Activated CD4-positive, CD25-positive, alpha-beta regulatory T cell (primary cell): ENCODE measurements at regions not wholly inside any gene's neighbourhood (a gene's known extent, or its start where the extent isn't known, plus 50 kb on each side); places are given as distances from the start of the nearest gene placed in this dataset.
"Not testable (repeated sequence)": the region's sequence is repeated elsewhere in the genome, so short reads cannot be mapped to it uniquely, and the experiment has no call there.

Source experiments
- DNase-seq, 4 experiments: peaks; one replicate each; lab custom pipeline; 2025; lab: John Stamatoyannopoulos, UW

DNA sequence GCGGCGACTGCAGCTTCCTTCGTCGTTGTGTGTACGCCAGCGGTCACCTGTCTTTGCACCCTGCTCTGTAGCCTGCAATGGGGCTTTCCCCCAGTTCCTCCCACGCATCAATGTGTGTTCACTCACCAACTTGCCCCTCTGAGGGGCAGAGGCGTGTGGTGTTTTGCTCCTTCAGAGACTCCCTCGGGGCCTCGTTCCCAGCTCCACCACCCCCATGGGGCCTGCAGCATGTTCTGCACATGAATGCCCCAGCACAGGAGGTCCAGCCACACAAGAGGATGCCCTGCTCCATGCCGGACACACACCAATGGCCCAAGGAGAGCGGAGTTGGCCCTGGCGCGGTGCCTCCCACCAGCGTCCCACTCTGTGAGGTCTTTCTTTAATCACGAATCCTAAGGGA is 196.8 kb downstream of the BANP start:
- not testable (repeated sequence) for DNase-seq

DNA sequence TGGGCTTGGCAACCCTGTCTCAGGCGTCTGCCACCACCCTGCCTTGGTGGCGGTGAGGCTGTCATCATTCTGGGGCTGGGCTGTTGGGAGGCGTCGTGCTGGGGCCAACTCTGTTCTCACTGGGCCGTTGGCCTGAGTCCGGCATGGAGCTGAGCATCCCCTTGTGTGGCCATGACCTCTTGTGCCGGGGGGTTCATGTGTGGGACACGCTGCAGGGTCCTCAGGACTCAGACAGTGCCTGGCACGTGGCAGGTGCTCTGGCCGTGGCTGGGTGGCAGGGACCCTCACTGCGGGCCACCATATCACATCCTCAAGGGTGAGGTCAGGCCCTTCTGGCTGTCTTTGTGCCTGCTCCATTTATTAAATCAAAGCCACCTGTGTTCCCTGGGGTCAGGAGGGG is 197.4 kb downstream of the BANP start:
- DNase-seq, result not testable (repeated sequence)

- DNase-seq, result not testable (repeated sequence)
These were observed 197.9 kb downstream of the BANP start for GRCh38 chr16:88149158-88149603.

- not testable (repeated sequence) for DNase-seq
These were observed 198.4 kb downstream of the BANP start for GRCh38 chr16:88149663-88150062.

DNA sequence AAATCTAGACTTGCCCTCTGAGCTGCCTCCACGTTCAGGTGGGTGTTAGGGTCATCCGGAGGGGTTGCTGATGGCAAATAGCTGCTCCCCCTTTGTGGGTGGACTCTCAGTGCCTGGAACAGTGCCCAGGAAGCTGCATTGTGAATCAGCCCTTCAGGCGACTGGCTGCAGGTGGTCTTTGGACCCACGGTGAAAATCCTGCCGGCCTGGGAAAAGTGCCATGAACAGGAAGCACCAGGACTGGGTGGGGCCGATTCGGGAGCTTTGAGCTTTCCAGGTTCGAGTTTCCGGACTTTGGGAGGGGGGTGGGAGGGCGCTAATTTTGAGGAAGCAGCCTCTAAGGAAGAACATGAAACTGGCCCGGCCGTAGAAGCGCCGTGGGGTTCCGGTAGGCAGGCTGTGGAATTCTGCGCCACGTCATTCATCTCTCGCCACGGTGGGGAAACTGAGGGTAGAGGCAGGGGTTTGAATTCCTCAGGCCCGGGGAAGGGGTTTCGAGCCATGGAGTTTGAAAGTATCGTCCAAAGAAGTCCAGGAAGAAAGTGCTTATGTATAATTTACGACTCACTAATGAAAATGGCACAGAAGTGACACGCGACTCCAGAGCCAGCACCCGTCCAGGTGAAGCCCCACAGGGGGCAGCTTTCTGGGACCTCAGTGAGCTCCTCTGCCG is 199.4 kb downstream of the BANP start:
- DNase-seq, result not testable (repeated sequence)

DNA sequence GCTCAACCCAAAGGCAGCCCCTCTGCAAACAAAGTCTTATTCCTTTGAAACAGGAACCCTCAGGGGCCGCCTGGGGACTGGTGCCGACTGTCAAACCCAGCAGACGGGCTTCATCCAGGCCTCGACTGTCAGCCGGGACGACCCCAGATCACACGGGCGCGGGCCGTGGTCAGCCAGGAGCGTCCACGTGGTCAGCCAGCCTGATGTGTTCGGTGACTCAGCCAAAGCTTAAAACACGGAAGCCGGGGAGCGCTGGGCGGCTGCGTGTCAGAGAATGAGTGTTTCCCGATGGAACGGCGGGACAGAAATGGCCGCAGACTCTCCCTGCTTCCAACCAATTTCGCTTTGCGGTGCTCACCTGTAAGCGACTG is 199.9 kb downstream of the BANP start:
- DNase-seq, result not testable (repeated sequence)

- DNase-seq, result not testable (repeated sequence)
These were observed 200.9 kb downstream of the BANP start for GRCh38 chr16:88151859-88152843.

DNA sequence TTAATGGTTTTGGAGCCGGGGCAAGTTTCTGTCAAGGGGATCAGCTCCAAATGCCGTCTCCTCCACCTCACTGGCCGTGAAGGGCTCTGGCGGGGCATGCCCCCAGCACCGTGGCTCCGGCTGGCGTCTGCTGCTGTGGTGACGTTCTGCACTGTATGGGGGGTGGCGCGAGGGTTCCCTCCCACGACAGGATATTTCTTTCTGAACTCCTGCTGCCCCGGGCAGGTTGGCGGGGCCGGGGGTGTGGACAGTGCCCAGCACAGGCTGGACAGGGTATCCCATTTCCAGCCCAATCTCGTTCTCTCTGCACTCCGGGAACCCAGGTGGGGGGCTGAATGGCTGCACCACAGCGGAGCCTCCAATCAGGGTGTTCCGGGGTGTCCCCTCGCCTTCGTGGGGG is 201.6 kb downstream of the BANP start:
- DNase-seq, result not testable (repeated sequence)

DNA sequence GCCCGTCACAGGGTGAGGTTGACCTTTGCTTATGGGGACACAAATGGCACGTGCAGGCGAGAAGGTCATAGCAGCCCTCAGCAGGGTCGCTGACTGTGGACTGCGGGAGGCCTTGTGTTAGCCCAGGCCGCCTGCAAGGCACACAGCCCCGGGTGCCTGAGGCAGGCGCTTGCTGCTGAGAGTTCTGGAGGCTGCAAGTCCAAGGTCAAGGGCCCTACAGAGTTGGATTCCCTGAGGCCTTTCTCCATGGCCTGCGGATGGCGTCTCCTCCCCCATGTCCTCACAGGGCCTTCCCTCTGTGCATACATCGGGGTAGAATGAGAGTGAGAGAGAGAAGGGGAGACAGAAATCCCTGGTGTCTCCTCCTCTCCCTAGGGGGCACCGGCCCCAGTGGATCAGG is 202.3 kb downstream of the BANP start:
- not testable (repeated sequence) for DNase-seq

DNA sequence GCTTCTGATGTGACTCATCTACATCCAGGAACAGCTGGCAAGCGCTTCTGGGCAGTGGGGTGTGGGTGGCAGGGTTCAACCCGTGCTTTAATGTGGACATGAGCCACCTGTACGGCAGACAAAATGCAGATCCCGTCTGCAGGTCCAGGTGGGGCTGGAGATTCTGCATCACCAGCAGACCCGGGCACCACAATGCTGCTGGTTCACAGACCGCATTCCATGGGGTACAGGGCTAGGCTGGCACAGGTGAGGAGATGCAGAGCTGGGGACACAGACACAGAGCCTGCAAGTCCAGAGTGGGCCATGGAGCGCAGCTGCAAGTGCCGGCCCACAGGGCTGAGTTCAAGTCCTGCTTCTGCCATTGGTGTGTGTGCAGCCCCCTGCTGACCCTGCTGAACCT is 203.7 kb downstream of the BANP start:
- not testable (repeated sequence) for DNase-seq

DNA sequence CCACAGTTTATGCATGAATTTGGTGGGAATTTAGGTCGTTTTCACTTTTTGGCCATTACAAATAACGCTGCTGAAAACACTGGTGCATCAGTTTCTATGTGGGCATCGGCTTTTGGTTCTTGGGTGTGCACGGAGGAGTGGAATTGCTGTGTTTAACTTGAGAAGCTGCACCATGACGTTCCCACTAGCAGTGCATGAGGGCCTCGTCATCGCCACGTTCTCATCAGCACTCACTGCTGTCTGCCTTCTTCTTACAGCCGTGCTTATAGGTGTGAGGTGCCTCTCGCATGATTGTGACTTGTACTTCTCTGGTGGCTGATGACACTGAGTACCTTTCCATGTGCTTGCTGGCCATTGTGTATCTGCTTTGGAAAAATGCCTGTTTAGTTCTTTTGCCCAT is 204.4 kb downstream of the BANP start:
- DNase-seq, result not testable (repeated sequence)

GRCh38 chr16:88156640-88157283 is 205.5 kb downstream of the BANP start:
- DNase-seq, result not testable (repeated sequence)

DNA sequence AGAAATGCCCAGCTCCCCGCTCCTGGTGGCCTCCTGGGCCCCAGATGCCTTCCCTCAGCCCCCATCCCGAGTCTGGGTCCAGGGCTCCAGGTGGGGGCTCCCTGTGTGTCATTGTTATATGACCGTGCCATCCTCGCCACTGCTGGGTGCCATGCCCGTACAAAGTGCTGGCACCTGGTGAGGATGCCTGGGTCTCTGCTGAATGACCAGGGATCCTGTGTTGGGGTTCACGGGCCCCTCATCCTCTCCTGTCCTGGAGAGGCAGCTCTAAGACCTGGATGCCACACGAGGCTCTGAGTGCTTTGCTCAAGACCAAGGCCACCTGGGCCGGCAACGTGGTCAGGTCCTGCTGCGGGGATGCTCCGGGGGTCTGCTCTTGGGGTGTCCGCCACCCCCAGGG is 206.5 kb downstream of the BANP start:
- DNase-seq, result not testable (repeated sequence)

- DNase-seq, result not testable (repeated sequence)
These were observed 207.2 kb downstream of the BANP start for GRCh38 chr16:88158256-88159045.

DNA sequence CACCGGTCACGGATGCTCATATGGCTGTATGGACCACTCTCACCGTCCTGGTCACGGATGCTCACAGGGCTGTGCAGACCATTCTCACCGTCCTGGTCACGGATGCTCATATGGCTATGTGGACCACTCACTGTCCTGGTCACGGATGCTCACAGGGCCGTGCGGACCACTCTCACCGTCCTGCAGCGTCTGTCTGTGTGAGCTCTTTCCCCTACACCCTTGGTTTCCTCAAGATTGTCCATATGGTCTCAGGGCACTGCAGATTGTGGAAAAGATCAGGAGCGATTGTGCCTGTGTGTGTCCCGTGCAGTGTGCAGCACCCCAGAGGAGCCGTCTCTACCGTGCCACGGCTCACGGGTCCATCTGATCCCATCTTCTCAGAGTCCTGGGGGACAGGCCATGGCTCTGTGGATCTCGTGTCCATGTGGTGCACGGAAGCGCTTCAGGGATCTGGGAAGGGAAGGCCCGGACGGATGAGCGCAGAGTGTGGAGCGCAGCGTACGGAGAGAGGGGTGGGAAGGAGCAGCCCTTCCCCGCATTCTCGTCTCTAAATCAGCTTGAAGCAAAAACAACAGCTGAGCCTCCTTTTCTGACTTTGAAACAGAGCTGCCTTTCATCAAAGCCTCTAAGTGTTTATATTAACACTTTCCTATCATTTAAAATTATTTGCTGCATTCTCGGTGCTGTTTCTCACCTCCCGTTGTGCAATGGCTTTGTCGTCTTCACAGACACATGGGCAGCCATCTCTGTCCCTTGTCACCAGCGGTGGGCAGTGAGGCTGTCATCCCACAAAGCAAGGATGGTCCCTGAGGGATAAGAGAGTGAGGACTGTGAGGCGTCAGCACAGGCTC is 208.0 kb downstream of the BANP start:
- not testable (repeated sequence) for DNase-seq

- DNase-seq, result not testable (repeated sequence)
These were observed 208.7 kb downstream of the BANP start for GRCh38 chr16:88159897-88160335.

DNA sequence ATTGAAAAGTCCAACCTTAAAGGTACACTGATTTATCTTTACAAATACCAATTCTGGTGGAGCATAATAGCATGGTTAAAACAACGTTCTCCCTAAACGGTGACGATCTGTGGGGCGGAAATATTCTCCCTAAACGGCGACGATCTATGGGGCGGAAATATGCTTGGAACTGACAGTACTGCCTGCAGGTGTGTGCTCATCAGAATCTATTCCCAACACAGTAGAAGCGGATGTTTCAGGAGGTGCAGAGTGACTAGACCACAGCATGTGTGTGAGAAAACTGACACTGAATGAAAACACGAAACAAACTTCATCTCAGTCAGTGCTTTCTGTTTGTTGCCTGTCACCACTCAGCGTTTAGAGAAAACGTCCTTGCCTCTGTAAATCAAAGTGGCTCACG is 210.0 kb downstream of the BANP start:
- not testable (repeated sequence) for DNase-seq

DNA sequence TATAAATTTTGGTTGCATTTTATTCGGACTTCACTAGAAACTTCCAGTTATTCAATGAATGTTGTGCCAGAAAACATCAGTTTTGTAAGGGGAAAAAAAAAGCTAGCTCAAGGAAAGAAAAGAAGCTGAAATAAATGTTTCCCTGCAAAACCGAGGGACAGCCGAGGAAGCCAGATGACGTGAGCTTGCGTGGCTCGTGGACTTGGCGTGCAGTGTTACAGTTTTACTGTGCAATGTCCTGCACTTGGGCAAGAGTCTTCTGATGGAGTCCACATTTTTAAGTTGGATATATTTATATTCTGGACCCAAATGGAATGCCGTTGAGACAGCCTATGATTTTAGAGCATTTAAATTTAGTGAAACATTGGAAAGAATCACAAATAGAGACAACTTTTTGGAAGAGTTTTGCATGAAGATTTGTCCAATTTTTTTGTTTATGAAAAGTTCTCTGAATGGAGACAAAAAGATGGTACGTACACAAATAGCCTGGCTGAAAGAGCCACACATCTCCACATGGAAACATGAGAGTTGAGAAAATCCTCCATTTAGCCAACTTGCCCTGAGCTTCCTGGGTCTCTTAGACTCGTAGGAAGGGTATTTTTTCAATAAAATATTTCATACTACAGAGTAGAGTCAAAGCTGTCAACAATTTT is 210.5 kb downstream of the BANP start:
- not testable (repeated sequence) for DNase-seq

DNA sequence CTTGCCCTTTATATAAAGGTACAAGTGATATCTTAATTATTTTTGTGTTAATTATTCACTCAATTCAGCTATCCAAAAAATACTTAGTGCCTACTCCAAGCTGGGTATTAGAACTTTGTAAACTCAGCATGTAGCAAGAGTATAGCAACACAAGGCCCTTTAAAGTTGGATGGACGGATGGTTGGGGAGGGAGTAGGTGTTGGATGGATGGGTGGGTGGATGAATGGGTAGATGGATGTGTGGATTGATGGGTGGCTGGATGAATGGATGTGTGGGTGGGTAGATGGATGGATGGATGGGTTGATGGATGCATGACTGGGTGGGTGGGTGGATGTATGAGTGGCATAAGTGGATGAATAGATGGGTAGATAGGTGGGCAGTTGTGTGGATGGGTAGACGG is 211.5 kb downstream of the BANP start:
- DNase-seq, result not testable (repeated sequence)
